ENCODE measurements at regions not wholly inside any gene's neighbourhood (a gene's known extent, or its start where the extent isn't known, plus 50 kb on each side); places are given as distances from the start of the nearest gene placed in this dataset.

DNA sequence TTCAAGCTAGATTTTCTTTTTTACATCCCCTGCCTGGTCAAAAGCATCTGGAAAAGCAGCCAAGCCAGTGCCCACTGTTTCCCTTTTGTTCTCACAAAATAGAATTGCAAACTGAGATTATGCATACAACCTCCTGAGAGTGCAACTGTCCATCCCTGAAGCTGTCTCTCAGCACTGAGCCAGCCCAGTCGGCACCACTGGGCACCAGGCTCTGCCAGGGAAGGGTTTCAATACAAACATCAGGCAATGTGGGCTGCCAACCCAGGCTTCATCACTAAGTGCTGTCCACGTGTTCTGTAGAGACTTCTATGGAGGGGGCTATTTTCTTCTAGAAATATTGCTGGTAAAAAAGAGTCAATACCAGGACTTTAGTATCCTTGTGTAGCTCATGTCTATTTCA is 356.3 kb upstream of the TBL1XR1 start (continued):
- TF ChIP-seq, protein P1, sequence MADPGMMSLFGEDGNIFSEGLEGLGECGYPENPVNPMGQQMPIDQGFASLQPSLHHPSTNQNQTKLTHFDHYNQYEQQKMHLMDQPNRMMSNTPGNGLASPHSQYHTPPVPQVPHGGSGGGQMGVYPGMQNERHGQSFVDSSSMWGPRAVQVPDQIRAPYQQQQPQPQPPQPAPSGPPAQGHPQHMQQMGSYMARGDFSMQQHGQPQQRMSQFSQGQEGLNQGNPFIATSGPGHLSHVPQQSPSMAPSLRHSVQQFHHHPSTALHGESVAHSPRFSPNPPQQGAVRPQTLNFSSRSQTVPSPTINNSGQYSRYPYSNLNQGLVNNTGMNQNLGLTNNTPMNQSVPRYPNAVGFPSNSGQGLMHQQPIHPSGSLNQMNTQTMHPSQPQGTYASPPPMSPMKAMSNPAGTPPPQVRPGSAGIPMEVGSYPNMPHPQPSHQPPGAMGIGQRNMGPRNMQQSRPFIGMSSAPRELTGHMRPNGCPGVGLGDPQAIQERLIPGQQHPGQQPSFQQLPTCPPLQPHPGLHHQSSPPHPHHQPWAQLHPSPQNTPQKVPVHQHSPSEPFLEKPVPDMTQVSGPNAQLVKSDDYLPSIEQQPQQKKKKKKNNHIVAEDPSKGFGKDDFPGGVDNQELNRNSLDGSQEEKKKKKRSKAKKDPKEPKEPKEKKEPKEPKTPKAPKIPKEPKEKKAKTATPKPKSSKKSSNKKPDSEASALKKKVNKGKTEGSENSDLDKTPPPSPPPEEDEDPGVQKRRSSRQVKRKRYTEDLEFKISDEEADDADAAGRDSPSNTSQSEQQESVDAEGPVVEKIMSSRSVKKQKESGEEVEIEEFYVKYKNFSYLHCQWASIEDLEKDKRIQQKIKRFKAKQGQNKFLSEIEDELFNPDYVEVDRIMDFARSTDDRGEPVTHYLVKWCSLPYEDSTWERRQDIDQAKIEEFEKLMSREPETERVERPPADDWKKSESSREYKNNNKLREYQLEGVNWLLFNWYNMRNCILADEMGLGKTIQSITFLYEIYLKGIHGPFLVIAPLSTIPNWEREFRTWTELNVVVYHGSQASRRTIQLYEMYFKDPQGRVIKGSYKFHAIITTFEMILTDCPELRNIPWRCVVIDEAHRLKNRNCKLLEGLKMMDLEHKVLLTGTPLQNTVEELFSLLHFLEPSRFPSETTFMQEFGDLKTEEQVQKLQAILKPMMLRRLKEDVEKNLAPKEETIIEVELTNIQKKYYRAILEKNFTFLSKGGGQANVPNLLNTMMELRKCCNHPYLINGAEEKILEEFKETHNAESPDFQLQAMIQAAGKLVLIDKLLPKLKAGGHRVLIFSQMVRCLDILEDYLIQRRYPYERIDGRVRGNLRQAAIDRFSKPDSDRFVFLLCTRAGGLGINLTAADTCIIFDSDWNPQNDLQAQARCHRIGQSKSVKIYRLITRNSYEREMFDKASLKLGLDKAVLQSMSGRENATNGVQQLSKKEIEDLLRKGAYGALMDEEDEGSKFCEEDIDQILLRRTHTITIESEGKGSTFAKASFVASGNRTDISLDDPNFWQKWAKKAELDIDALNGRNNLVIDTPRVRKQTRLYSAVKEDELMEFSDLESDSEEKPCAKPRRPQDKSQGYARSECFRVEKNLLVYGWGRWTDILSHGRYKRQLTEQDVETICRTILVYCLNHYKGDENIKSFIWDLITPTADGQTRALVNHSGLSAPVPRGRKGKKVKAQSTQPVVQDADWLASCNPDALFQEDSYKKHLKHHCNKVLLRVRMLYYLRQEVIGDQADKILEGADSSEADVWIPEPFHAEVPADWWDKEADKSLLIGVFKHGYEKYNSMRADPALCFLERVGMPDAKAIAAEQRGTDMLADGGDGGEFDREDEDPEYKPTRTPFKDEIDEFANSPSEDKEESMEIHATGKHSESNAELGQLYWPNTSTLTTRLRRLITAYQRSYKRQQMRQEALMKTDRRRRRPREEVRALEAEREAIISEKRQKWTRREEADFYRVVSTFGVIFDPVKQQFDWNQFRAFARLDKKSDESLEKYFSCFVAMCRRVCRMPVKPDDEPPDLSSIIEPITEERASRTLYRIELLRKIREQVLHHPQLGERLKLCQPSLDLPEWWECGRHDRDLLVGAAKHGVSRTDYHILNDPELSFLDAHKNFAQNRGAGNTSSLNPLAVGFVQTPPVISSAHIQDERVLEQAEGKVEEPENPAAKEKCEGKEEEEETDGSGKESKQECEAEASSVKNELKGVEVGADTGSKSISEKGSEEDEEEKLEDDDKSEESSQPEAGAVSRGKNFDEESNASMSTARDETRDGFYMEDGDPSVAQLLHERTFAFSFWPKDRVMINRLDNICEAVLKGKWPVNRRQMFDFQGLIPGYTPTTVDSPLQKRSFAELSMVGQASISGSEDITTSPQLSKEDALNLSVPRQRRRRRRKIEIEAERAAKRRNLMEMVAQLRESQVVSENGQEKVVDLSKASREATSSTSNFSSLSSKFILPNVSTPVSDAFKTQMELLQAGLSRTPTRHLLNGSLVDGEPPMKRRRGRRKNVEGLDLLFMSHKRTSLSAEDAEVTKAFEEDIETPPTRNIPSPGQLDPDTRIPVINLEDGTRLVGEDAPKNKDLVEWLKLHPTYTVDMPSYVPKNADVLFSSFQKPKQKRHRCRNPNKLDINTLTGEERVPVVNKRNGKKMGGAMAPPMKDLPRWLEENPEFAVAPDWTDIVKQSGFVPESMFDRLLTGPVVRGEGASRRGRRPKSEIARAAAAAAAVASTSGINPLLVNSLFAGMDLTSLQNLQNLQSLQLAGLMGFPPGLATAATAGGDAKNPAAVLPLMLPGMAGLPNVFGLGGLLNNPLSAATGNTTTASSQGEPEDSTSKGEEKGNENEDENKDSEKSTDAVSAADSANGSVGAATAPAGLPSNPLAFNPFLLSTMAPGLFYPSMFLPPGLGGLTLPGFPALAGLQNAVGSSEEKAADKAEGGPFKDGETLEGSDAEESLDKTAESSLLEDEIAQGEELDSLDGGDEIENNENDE (IDR thresholded peaks at IDR 0.05; ENCODE audit: insufficient replicate concordance, low read length), result no peak
- TF ChIP-seq FOSL1 (IDR thresholded peaks at IDR 0.05; ENCODE audit: insufficient read depth, low read depth, low read length) (no peak), TBP (IDR thresholded peaks at IDR 0.05; ENCODE audit: low read depth, low read length) (no peak), KDM1A (IDR thresholded peaks at IDR 0.05; ENCODE audit: borderline replicate concordance, low read length) (no peak), POLR2AphosphoS5 (IDR thresholded peaks at IDR 0.05; ENCODE audit: low read depth, low read length) (no peak), TAF1 (IDR thresholded peaks at IDR 0.05; ENCODE audit: low read depth, low read length) (no peak), POLR2A (IDR thresholded peaks at IDR 0.05; ENCODE audit: control extremely low read depth in 1 of 2, low read depth in 2 of 2, low read length in 2 of 2) (no peak)
- TF ChIP-seq, protein P2, sequence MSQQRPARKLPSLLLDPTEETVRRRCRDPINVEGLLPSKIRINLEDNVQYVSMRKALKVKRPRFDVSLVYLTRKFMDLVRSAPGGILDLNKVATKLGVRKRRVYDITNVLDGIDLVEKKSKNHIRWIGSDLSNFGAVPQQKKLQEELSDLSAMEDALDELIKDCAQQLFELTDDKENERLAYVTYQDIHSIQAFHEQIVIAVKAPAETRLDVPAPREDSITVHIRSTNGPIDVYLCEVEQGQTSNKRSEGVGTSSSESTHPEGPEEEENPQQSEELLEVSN (IDR thresholded peaks at IDR 0.05), result no peak
